GM19455 (cell line): ENCODE measurements at regions not wholly inside any gene's neighbourhood (a gene's known extent, or its start where the extent isn't known, plus 50 kb on each side); places are given as distances from the start of the nearest gene placed in this dataset.
"Not testable (repeated sequence)": the region's sequence is repeated elsewhere in the genome, so short reads cannot be mapped to it uniquely, and the experiment has no call there.

Source experiments
- ATAC-seq: cut with Tn5 transposase; IDR thresholded peaks from one replicate; pipeline ENCODE4 v1.9.1; 2021; ENCODE audit not compliant: unreplicated experiment

- no peak for ATAC-seq
Measured at GRCh38 chr4:20196476-20196875, 55.2 kb upstream of the SLIT2 start.

GRCh38 chr4:20195071-20195885 lies 56.4 kb upstream of the SLIT2 start:
- ATAC-seq, result no peak

GRCh38 chr4:20194123-20195013 lies 57.3 kb upstream of the SLIT2 start:
- no peak for ATAC-seq

GRCh38 chr4:20193141-20193936 lies 58.4 kb upstream of the SLIT2 start:
- no peak for ATAC-seq

- no peak for ATAC-seq
Measured at GRCh38 chr4:20192736-20193135, 59.0 kb upstream of the SLIT2 start.

DNA sequence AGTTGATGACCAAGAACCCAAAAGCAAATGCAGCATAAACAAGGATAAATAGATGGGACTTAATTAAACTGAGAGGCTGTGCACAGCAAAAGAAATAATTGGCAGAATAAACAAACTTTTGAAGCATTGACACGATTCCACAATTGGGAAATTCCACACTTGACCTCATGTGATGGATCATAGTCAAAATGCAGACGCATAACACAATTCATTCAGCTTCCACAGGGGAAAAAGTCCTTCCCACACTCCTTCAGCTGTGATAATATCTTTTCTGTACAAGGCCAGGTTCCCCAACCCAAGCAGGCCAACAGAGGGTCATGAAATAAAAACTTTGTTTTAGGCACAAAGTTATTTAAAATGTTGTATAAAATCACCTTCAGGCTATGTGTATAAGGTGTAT lies 66.6 kb upstream of the SLIT2 start:
- no peak for ATAC-seq

- not testable (repeated sequence) for ATAC-seq
Measured at GRCh38 chr4:20183131-20183530, 68.6 kb upstream of the SLIT2 start.

DNA sequence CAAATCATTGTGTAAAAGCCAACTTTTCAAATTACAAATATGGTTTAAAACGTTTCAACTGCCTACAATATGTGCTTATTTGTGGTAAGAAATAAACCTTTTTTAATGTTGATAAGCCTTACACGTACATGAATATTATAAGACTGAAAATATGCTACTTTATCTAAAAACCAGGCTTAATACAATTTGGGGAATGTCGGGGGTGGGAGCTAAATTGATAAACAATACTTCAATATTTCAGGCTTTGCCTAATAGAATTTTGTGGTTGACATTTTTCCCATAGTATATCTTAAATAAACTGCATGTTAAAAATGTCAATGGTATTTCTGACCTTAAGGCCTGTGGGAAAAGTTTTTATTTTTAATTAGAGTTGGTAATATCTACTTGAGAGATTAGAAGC lies 69.8 kb upstream of the SLIT2 start:
- ATAC-seq, result no peak

DNA sequence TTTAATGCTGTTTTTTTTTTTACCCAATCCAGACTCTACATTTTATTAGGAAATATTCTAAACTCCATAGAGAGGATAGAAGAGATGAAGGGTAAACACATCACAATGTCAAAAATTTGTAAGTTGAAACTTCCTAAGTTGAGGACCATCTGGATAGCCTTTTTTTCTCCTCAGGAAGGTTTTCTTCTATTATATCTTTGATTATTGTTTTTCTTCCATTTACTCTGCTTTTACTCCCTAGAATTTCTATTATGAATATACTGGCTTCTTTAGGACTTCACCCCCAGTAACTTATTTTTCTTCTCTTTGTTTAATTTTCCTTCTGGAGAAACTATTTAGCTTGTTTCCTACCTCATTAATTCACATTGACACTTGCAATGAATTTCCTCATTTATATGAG lies 71.2 kb upstream of the SLIT2 start:
- ATAC-seq, result no peak

GRCh38 chr4:20178902-20179576 lies 72.7 kb upstream of the SLIT2 start:
- no peak for ATAC-seq

DNA sequence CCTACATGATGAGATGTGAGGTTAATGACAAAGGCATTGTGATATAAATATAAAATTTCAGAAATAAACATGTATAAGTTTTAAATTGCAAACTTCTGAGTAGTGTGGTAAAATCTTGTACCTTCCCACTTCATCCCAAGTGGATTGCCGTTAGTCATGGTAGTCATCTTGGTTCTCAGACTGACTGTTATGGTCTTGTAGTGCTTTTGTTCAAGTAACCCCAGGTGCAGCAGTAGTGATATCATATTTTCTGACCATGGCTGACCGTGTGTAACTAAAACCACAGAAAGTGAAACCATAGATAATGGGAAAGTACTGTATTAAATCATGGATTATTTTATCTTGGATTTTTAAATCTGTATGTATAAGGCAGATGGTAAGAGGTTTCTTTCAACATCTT lies 74.8 kb upstream of the SLIT2 start:
- ATAC-seq, result no peak

- no peak for ATAC-seq
Measured at GRCh38 chr4:20172070-20172760, 79.5 kb upstream of the SLIT2 start.

- ATAC-seq, result no peak
Measured at GRCh38 chr4:20166544-20166943, 85.2 kb upstream of the SLIT2 start.

DNA sequence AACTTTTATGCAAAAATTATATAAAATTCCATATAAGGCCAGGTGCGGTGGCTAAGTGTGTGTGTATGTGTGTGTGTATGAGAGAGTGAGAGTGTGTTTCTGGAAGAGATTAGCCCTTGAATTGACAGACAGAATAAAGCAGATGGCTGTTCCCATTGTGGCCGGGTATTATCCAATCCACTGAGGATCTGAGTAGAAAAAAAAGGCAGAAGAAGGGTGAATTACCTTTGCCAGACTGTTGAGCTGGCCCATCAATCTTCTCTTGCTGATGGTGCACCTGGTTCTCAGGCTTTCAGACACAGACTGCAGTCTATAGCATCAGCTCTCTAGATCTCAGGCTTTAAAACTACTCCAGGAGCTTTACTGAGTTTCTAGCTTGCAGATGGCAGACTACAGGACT lies 92.2 kb upstream of the SLIT2 start:
- ATAC-seq, result no peak

GRCh38 chr4:20158195-20158594 lies 93.5 kb upstream of the SLIT2 start:
- no peak for ATAC-seq

- no peak for ATAC-seq
Measured at GRCh38 chr4:20151436-20151835, 100.3 kb upstream of the SLIT2 start.

GRCh38 chr4:20149143-20149542 lies 102.6 kb upstream of the SLIT2 start:
- not testable (repeated sequence) for ATAC-seq

DNA sequence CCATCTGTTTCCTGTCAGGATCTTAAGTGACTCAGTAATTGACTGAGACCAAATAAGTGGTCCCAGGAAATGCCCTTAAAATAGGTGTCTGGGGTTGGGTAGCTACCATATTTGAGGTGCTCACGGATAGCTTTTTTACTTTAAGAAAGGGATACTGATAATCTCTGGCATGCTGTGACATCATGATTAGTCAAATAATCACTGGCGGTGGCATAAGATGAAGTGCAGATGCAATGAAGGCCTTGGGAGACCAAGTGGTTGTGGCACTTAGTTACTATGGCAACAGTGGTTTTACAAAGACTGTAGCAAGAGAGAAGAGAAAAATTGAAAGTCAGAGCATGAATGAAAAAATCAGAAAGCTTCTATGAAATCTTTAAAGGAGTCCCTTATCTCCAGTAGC lies 114.5 kb upstream of the SLIT2 start:
- ATAC-seq, result no peak

DNA sequence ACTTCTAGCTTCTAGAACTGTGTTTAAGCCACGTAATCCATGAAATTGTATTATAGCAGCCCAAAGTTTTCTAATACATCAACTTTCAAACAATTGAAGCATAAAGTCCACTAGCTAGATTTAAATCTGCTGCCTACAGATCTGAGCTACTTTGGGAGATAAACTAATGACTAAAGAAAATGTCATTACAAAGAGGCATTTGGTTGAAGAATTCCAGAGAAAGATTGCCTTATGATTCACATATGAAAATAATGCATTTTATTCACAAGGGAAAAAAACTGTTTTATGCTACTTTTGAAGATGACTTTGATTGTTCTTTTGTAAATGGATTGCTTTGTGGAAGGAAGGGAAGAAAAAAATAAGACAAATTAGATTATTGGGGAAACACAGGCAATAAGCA lies 124.1 kb upstream of the SLIT2 start:
- no peak for ATAC-seq

- no peak for ATAC-seq
Measured at GRCh38 chr4:20126906-20127305, 124.8 kb upstream of the SLIT2 start.
